GM21576 (cell line): ENCODE measurements at regions not wholly inside any gene's neighbourhood (a gene's known extent, or its start where the extent isn't known, plus 50 kb on each side); places are given as distances from the start of the nearest gene placed in this dataset.
"Not testable (repeated sequence)": the region's sequence is repeated elsewhere in the genome, so short reads cannot be mapped to it uniquely, and the experiment has no call there.

ENCODE experiments used
- ATAC-seq: cut with Tn5 transposase; IDR thresholded peaks from one replicate; pipeline ENCODE4 v1.9.1; 2021; ENCODE audit warnings: mild to moderate bottlenecking, moderate library complexity; ENCODE audit not compliant: unreplicated experiment

DNA sequence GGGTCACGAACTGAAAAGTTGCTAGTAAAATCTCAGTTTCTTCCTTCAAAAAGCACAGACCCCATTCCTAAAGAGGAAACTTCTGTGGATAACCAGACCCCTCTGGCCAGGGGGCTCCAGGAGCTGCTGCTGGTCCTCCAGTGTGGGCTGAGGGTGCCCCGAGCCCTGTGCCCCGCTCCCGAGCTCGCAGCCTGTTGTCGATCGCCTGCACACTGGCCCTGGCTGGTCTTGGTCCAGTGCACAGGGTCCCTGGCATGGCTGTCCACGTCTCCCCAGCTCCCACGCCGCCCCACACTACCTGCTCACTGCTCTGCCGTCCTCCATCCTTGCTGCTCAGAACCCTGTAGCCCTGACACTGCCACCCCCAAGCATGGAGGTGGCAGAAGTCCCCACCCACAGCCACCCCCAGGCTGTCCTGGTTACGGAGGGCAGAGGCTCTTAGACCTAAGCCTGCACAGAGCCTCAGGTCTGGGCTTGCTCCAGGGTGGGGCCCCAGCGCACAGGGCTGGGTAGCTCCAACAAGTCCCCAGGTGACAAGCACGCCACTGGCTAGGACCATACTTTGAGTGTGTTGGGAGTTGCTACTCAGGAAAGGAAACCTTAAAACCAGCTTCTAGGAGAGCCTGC is 87.0 kb downstream of the PLXNA1 start:
- ATAC-seq = no peak

DNA sequence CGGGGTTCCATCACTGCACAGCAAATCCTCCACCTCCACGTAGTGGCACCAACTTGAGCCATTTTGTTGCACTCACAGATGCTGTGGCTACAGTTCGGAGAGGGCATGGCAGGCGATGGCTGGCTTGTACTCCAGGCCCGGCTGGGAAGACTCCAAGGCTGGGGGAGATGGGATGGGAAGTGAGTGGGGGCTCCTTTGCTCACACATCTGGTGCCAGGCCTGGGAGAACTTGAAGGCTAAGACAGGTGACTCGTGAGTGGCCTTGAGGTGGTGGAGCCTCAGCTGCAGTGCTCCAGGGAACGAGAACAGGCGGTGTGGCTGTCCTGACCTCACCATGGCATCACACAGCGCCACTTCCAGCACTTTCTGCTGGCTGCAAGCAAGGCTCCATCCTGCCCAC is 87.9 kb downstream of the PLXNA1 start:
- no peak for ATAC-seq

DNA sequence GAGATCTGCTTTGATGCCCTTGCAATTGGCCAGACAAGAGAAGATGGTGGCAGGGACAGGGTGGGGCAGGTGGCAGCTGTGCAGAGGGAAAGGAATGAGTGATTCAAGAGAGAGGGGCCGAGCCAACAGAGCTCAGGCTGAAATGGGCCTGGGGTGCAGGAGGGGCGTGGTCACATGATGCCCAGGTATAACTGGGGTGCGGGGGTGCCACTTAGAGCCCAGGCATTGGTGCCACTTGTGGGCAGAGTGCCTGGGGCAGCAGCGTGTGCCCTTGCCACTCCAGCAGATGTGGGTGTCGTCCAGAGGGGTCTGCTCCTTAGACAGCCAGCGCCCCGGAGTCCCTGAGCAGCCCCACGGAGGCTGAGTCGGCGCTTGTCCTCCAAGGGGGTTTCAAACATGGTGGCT is 88.7 kb downstream of the PLXNA1 start:
- ATAC-seq = no peak

DNA sequence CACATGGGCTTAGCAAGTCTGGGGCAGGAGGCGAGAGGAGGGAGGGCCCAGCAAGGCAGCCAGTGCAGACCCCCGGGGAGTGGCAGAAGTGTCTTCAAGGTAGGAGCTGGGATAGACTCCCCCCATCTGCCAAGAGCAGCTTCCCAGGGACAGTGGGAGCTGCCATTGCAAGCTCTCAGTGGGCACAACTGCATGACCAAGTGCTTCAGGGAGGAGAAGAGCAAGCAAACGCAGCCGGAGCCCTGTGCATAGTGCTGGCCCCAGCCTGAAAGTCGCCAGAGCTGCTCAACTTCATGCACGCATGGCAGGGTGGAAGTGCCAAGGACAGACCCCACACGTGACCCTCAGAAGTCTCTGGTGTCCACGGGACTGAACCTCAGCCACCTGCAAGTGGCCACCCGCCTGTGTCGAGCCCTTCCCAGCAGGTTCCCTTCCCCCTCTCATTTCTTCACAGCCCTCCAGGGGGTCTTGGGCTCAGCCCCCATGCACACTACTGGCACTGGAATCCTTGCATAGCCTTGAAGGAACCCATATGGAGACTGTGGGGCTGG is 89.4 kb downstream of the PLXNA1 start:
- ATAC-seq = no peak

DNA sequence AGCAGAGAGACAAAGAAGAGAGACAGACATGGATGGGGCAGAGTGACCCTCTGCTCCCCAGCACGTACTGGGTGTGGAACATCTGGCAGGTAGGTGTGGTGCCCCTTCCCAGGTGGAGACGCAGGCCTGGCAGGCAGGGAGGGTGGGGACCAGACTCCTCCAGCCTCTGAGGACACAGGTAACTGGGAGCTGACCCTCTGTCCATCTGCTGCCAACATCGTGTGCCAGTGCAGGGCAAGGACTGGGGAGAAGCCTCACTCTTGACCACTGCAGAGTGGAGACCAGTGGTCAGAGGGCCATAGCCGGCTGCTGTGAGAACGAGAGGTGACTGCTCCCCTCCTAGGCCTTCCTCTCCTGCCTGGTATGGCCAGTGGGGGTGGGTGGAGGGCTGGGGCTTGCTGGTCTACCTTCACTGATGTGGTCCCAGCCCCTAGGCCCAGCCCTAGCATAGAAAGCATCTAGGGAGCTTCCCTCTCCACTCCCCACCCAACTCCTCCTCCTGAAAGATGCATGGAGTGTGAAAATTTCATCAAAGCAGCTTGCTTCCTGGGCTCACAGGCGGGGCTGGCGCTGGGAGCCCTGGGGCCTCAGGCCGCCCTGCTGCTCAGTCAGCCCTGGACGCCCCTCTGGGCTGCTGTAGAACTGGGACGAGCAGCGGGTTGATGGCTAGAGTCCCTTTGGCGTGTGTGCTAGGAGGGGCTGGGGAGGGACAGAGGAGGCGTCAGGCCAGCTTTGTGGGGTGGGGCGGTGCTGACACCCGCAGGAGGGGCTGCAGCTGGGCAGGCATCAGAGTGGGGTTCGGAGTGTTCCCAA is 90.3 kb downstream of the PLXNA1 start:
- no peak for ATAC-seq

DNA sequence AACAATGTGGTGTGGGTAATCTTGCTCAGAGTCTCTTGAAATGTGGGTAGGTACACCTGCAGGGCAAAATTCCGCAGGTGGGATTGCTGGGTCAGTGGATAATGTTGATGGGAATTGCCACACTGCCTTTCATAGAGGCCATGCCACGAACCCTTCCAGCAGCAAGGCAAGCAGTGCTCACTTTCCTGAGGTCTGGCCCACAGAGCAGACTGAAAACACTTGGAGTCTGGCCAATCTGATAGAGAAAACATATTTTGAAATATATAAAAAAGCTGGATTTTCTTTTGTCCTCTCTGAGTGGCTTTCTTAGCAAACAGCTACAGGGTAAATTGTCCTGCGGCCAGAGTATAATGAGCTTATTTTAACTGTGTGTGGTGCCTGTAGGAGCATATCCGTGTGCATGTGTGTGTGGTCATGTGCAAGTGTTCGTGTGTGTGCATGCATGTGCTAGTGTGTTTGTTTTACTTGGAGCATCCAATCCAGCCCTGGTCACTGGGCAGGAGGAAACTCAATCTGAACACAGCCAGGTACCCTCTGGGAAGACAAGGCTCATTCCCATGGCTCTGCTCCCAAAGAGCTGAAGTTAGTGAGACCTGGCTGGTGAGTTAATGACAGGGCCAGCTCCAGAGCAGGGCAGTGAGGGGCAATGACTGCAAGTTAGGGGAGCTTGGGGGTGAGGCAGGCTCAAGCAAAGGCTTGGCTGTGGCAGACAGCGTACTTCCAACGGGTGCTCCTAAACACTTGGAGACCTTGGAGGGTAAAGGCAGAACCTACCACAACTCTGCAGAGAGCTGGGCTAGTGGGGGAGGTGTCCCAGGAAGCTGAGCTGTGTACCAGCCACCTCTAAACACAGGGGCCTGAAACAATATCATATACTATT is 91.3 kb downstream of the PLXNA1 start:
- ATAC-seq = no peak

DNA sequence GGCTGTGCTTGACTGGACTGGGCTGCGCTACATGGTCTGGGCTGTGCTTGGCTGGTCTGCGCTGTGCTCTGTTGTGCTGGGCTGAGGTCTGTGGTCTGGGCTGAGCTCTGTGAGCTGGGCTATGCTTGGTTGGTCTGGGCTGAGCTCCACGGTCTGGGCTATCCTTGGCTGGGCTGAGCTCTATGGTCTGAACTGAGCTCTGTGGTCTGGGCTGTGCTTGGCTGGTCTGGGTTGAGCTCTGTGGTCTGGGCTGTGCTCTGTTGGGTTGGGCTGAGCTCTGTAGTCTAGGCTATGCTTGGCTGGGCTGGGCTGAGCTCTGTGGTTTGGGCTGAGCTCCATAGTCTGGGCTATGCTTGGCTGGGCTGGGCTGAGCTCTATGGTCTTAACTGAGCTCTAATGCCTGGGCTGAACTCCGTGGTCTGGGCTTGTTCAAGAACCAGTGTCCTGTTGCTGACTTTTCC is 92.0 kb downstream of the PLXNA1 start:
- peak; percentile 84 for ATAC-seq

DNA sequence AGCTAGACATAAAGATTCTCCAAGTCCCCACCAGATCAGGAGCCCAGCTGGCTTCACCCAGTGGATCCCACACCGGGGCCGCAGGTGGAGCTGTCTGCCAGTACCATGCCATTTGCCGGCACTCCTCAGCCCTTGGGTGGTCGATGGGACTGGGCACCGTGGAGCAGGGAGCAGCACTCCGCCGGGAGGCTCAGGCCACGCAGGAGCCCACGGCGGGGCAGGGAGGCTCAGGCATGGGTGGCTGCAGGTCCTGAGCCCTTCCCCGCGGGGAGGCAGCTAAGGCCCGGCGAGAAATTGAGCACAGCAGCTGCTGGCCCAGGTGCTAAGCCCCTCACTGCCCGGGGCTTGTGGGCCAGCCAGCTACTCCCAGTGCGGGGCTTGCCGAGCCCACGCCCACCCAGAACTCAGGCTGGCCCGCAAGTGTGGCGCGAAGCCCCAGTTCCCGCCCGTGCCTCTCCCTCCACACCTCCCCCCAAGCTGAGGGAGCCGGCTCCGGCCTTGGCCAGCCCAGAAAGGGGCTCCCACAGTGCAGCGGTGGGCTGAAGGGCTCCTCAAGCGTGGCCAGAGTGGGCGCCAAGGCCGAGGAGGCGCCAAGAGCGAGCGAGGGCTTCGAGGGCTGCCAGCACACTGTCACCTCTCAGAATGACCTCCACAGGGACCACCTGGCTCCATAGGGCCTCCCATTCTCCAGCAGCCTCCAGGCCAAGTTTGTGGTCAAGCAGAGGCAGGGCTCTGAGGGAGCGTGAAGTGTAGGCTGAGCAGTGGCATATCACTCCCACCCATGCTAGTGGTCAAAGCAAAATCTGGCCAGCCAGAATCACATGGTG is 93.5 kb downstream of the PLXNA1 start:
- not testable (repeated sequence) for ATAC-seq

DNA sequence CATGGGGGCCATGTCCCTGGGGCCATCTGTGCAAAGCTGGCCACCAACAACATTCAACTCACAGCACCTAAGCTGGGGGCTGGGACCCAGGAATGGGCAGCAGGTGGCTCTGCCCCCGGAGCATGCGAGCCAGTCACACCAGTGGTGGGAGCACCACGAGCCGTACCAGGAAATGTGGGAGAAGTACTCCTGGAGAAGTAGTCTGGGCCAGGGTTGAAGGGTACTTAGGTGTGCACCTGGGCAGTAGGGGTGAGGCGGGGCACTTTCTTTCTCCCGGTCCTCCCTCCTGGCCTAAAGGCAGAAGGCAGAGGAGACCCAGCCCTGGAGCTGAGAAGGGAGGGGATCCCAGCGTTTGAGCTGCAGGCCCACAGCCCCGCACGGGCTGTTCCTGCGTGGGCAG is 94.2 kb downstream of the PLXNA1 start:
- ATAC-seq = no peak

DNA sequence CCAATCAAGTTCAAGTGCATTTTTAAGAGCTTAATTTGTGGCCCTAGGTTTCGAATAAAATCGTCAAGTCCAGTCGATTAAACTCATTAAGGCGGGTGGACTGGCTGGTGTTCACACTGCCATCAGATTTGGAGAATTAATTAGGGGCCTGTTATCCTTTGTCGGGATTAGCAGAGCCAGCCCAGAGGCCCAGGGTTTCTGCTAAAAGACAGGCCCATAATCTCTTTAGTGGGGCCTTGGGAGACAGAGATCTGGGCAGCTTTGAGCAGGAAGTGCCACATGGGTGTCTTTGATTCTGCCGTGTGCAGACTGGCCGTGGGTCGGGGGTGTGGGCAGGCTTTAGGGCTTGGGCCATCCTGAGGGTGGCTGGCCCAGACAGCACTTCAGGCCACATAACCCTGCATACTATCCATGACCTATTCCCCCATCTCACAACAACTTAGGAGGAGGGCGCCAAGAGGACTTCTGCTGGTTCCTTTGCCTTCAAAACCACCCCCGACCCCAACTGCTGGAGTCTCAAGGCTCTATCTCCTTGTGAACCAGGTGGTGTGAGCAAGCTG is 94.7 kb downstream of the PLXNA1 start:
- ATAC-seq = no peak

DNA sequence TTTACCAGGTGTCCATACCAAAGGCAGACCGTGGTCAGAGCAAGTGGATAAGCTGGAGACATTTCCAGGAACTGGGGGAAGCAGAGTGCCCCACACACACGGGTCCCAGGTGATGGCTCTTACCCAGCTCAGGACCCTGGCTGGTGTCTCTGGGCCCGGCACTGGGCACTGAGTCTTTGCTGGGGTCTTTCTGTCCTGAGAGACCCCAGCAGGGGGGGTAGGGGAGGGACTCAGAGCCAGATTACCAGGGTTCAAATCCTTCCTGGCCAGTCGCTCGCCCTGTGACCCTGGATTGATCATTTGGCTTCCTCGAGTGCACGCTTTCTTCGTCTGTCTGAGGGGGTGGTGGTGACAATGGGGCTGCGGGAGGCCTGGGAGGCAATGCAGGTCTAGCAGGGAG is 95.7 kb downstream of the PLXNA1 start:
- ATAC-seq = no peak

DNA sequence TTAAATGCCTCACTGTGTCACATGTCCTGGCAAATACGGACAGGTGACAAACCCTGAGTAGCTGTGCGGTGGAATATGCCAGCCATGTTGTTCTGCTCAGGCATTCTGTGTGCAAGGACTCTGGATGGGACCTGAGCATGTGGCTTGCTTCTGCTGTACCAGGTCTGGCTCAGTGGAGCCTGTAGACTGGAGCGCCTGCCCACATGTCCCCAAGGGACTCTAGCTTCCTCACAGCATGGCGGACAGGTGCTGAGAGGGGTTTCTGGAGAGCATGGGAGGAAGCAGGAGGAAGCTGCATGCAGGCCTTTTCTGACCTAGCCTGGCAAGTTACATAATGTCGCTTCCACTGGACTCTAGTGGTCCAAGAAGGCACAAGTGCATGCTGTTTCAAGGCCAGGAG is 96.3 kb downstream of the PLXNA1 start:
- ATAC-seq = no peak

DNA sequence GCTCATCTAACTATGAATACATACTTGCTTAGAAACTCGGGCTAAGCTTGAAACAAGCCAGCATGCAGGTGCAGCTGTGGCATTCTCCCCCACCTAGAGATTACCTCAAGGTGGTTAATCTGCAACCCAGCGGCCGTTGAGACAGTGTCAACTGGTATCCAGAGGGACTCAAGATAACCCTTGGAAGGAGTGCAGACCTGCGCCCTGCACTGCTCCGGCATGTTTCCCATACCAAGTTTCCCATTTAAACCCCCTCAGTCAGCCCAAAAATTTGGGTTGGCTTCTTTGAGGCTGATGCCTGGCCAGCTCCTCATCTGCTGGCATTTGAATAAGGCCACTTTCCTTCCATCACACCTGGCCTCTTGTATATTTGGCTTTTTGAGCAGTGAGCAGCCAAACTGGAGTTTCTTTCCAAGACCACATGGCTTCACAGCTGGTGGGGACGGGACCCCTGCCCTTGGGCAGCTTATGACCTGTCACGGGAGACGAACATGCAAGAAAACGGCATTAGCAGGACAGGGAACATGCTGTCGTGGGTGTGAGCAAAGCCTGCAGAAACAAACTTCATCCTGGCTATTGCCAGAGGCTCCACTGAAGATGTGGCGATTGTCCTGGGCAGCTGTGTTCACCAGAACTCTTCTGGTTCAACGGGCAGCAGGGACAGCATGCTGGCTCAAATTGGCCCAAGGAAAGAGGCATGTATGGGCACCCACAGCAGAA is 98.2 kb downstream of the PLXNA1 start:
- no peak for ATAC-seq

DNA sequence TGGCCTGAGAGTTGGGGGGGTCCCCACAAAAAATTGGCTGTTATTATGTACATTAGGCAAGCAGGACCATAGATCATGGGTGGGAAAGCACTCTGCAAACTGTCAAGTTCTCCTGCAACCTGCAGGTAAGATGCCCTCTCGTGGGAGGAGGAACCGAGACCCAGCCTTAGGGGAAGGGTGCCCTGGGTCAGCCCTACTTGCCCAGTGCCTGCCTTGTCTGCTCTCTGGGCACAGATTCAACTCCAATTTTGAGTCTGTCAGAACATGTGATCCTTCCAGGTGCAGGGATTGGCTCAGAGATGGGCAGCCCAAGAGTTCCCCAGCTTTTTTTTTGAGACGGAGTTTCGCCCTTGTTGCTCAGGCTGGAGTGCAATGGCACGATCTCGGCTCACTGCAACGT is 99.2 kb downstream of the PLXNA1 start:
- no peak for ATAC-seq

DNA sequence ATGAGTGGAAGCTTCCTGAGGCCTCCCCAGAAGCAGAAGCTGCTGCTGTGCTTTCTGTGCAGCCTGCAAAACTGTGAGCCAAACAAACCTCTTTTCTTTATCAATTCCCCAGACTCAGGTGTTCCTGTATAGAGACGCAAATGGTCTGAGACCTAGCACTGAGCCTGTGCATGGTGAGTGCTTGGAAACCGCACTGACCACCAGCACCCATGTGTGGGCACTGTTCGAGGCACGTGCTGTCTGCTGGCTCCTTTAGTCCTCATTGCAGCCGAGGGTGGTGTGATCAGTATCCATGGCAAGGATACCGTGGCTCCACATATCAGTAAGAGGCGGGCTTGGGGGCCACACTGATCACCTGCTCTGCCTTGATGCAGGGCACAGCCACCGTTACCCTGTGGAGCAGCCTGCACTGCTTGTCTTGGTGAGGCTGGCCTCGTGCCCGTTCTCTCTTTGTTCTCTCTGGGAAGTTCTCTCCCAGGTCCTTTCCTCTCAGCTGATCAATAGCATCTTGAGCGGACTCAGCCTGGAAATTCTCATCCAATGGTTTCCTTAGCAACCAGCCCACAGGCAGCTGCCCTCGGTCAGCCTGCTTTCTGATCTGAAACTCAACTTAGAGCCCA is 101.0 kb downstream of the PLXNA1 start:
- no peak for ATAC-seq

DNA sequence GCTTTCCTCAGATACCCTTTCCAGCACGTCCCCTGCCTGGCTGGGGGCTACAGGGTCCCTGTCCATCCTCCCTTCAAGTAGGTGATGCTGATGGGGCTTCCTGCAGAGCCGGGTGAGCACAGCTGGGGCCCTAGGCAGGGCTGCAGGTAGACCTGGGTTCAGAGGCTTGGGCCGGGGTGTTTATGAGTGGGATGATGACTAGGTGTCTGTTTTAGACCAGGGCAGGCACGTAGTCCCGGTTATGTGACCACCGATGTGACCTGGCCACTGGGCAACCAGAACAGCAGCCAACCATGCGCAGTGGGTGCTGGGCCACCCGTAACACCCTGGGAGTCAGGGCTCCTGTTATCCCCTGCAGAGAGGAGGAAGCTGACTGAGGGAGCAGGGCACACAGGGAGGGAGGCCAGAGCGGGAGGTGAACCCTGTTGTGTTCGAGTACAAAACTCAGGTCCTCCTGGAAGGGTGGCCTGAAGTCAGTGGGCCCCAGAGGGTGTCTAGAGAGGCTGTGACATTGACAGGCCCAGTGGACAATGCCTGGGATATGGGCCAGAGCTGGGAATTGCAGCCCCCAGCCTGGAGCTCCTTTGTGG is 101.6 kb downstream of the PLXNA1 start:
- ATAC-seq = no peak

DNA sequence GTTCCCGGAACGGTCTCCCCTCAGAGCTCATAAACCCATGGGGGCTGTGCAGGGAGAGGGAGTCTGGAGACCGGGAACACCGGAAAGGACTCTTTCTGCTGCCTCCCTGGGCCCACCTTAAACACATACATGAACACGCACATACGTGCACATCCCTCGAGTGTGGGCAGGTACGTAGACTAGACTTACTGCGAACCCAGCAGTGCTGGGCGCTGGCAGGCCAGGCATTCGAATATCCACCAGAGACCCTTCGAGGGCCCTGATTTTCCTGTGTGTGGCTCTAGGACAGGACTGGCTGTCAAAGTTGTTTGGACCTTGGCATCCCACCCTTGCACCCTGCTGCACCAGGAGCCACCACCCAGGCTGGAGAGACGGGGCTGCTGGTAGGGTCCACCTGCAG is 102.7 kb downstream of the PLXNA1 start:
- ATAC-seq = no peak

DNA sequence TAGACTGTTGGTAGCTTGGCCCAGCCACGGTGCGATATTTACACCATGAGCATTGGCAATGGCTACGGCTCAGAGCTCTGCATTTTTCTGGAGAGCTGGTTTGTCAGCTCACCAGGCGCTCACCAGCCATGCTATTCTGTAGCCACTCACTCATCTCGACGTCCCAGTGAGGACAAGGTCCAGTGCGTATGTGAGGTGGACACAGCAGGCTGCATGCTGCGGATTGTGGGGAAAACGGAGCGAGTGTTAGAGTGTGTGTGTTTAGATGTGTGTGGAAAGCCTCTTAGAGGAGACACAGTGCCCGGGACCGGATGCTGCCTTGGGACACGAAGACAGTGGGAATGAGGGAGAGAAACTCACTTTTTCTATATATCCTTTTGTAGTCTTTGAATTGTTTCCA is 103.7 kb downstream of the PLXNA1 start:
- not testable (repeated sequence) for ATAC-seq

DNA sequence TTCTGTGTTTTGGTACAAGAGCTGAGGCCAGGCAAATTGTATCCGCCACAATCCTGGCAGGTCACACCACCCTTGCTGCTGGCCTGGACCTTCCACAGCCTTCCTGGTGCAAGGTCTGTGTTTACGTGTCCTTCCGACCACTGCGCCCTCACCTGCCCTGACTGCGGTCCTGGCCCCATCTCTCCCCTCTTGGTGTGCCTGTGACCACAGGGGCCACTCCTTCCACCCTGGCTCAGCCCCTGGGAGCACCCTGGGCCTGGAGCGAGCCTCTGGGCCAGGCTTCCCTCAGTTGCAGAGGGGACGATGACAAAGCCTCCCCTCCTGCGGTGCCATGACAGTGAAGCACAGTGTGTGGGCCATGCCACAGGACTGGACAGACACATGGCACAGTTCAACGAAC is 104.5 kb downstream of the PLXNA1 start:
- no peak for ATAC-seq
